HL-60 (cell line): ENCODE measurements at regions not wholly inside any gene's neighbourhood (a gene's known extent, or its start where the extent isn't known, plus 50 kb on each side); places are given as distances from the start of the nearest gene placed in this dataset.

ENCODE experiments used
- CTCF ChIP-seq: IDR thresholded peaks from one replicate; pipeline ENCODE4 v1.5.1; 2011; ENCODE audit warnings: low read length, control low read depth, inconsistent platforms; ENCODE audit not compliant: insufficient read depth
- SPI1 ChIP-seq: IDR thresholded peaks from 2 replicates; pipeline ENCODE4 v1.6.1; 2012; ENCODE audit warnings: low read depth, mild to moderate bottlenecking, borderline replicate concordance

DNA sequence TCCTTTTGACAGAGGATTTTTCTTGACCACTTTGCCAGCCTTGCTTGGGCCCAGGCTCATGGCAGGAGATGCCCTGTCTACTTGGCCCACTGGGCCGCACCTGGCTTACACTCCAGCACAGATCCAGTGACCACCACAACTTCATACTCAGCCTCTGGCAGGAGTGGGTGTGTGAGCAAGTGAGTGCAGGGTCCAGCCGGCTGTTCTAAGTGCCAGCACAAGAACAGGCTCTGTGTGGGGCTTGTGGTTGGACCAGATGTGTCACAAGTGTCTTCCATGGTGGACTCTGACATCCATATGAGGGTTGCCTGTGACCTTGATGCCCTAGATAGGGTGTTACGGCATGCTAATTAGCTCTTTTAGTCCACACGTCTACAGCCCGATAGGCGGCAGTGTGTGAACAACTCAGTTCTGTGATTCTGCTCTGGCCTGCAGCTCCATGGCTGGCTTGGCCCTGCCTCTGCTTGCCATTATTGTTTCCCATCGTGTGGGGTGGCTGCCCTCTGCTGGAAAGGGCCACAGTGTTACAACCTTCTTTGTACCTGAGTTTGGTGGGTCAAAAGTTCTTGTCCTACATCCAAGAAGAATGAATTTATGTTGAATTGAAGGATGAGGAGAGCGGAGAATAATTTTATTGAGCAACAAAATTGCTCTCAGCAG, 1089.1 kb downstream of the SLC6A15 start:
- TF ChIP-seq CTCF, result peak; percentile 74
- no peak for TF ChIP-seq SPI1
